Loucy (cell line): ENCODE measurements at regions not wholly inside any gene's neighbourhood (a gene's known extent, or its start where the extent isn't known, plus 50 kb on each side); places are given as distances from the start of the nearest gene placed in this dataset.

Experiments used
- H2AFZ ChIP-seq: fragments of 200-600 bp; sonication (generic); 2 replicates; pipeline ENCODE4 v1.6.0; 2016; ENCODE audit warnings: antibody characterized with exemption, mild to moderate bottlenecking, low read length, moderate library complexity
- H3F3A ChIP-seq: fragments of 200-600 bp; 2 replicates; pipeline ENCODE4 v1.6.0; 2016; ENCODE audit warnings: antibody characterized with exemption, low read depth, mild to moderate bottlenecking
- H3K27me3 ChIP-seq: fragments of 200-600 bp; sonication (generic); 2 replicates; pipeline ENCODE4 v1.6.1; 2014; ENCODE audit warnings: low read length, mild to moderate bottlenecking; ENCODE audit not compliant: insufficient read depth, poor library complexity, severe bottlenecking
- H3K36me3 ChIP-seq: fragments of 200-600 bp; sonication (generic); 2 replicates; pipeline ENCODE4 v1.6.1; 2016; ENCODE audit warnings: low read length; ENCODE audit not compliant: insufficient read depth
- H3K4me1 ChIP-seq: fragments of 200-600 bp; sonication (generic); 2 replicates; pipeline ENCODE4 v1.5.1; 2014; ENCODE audit warnings: low read length, mild to moderate bottlenecking; ENCODE audit not compliant: insufficient read depth, poor library complexity, severe bottlenecking
- H3K4me2 ChIP-seq: fragments of 200-600 bp; sonication (generic); 2 replicates; pipeline ENCODE4 v1.6.0; 2014; ENCODE audit warnings: antibody characterized with exemption, low read length, low read depth, mild to moderate bottlenecking; ENCODE audit not compliant: poor library complexity, severe bottlenecking
- H3K4me3 ChIP-seq: fragments of 200-600 bp; sonication (generic); 2 replicates; pipeline ENCODE4 v1.5.1; 2014; ENCODE audit warnings: low read length, mild to moderate bottlenecking, mixed read lengths; ENCODE audit not compliant: poor library complexity, severe bottlenecking
- H3K79me2 ChIP-seq: fragments of 200-600 bp; sonication (generic); 2 replicates; pipeline ENCODE4 v1.6.1; 2014; ENCODE audit warnings: low read length; ENCODE audit not compliant: insufficient read depth
- H3K9ac ChIP-seq: fragments of 200-600 bp; sonication (generic); 2 replicates; pipeline ENCODE4 v1.6.0; 2014; ENCODE audit warnings: mild to moderate bottlenecking, low read depth, low read length, moderate library complexity; ENCODE audit not compliant: poor library complexity, severe bottlenecking
- H3K9me2 ChIP-seq: fragments of 200-600 bp; sonication (generic); replicated peaks from 2 replicates; pipeline ENCODE4 v1.6.1; 2016; ENCODE audit warnings: low read depth, low read length, mixed read lengths
- H3K9me3 ChIP-seq: fragments of 200-600 bp; sonication (generic); 2 replicates; pipeline ENCODE4 v1.6.1; 2014; ENCODE audit warnings: mild to moderate bottlenecking, antibody characterized with exemption, low read length, low read depth; ENCODE audit not compliant: insufficient read depth
- H4K20me1 ChIP-seq: fragments of 200-600 bp; sonication (generic); 2 replicates; pipeline ENCODE4 v1.6.0; 2014; ENCODE audit warnings: antibody characterized with exemption, low read length, mild to moderate bottlenecking; ENCODE audit not compliant: insufficient read depth, poor library complexity, severe bottlenecking
- CTCF ChIP-seq: fragments of 200-600 bp; sonication (generic); conservative IDR thresholded peaks from 2 replicates; pipeline ENCODE4 v1.5.1; 2014; ENCODE audit warnings: mild to moderate bottlenecking, antibody characterized with exemption, low read length
- EZH2phosphoT487 ChIP-seq: fragments of 200-600 bp; IDR thresholded peaks from 2 replicates; pipeline ENCODE4 v1.6.1; 2018; ENCODE audit warnings: antibody characterized with exemption, mild to moderate bottlenecking, moderate library complexity, borderline replicate concordance

GRCh38 chr22:27063406-27063805, 406.0 kb downstream of the MIAT start:
- Histone ChIP-seq H3K9ac (no peak overlapping the region), H3K27me3 (no peaks in the 10 kb centered on the region), H3K4me1 (no peaks in the 10 kb centered on the region), H3K4me3 (no peak overlapping the region), H3K9me2 (no peaks in the 10 kb centered on the region), H3K4me2 (no peak overlapping the region), H4K20me1 (no peaks in the 10 kb centered on the region), H3K36me3 (no peaks in the 10 kb centered on the region), H2AFZ (no peak overlapping the region), H3K79me2 (no peaks in the 10 kb centered on the region), H3F3A (no peaks in the 10 kb centered on the region), H3K9me3 (no peaks in the 10 kb centered on the region; the same call in 1 of the 2 replicates)
- no peak for TF ChIP-seq EZH2phosphoT487
- TF ChIP-seq CTCF: no peak

GRCh38 chr22:27063841-27064240, 406.5 kb downstream of the MIAT start:
- Histone ChIP-seq H3K79me2 (no peaks in the 10 kb centered on the region), H3K27me3 (no peaks in the 10 kb centered on the region), H3K36me3 (no peaks in the 10 kb centered on the region), H3K4me3 (no peak overlapping the region), H3K9ac (no peak overlapping the region), H3K4me2 (no peak overlapping the region), H3K9me2 (no peaks in the 10 kb centered on the region), H3F3A (no peaks in the 10 kb centered on the region), H4K20me1 (no peaks in the 10 kb centered on the region), H2AFZ (no peak overlapping the region), H3K4me1 (no peaks in the 10 kb centered on the region), H3K9me3 (no peaks in the 10 kb centered on the region; the same call in 1 of the 2 replicates)
- TF ChIP-seq CTCF (no peak), EZH2phosphoT487 (no peak)

- no peaks in the 10 kb centered on the region for H3K79me2 ChIP-seq
- H3K4me2 ChIP-seq: no peak overlapping the region
- no peaks in the 10 kb centered on the region for H3K9me2 ChIP-seq
- no peaks in the 10 kb centered on the region for H3F3A ChIP-seq
- H3K9ac ChIP-seq: no peak overlapping the region
- H3K27me3 ChIP-seq: no peaks in the 10 kb centered on the region
- no peak for TF ChIP-seq EZH2phosphoT487
- TF ChIP-seq CTCF: no peak
- H2AFZ ChIP-seq: no peak overlapping the region
- no peaks in the 10 kb centered on the region for H3K9me3 ChIP-seq
- no peak overlapping the region for H3K4me3 ChIP-seq
- no peaks in the 10 kb centered on the region for H4K20me1 ChIP-seq
- no peaks in the 10 kb centered on the region for H3K4me1 ChIP-seq
- H3K36me3 ChIP-seq: no peaks in the 10 kb centered on the region
These were observed 407.0 kb downstream of the MIAT start for GRCh38 chr22:27064386-27064785.
